SJSA1 (cell line): ENCODE measurements at regions not wholly inside any gene's neighbourhood (a gene's known extent, or its start where the extent isn't known, plus 50 kb on each side); places are given as distances from the start of the nearest gene placed in this dataset.
A peak's percentile ranks its signal among the peaks of the same experiment; 100 is the strongest.

Experiments used
- DNase-seq, 2 experiments: peaks; one replicate each; pipeline ENCODE4 v3.0.0-alpha.2; 2015 to 2020; ENCODE audit warnings: low spot score in 2 of 2, low read depth in 1 of 2
- H3K27ac ChIP-seq: fragments of 250-450 bp; sonication (Bioruptor Pico); 2 replicates; pipeline ENCODE4 v1.5.1; 2020; ENCODE audit warnings: mild to moderate bottlenecking, moderate library complexity
- H3K27me3 ChIP-seq: fragments of 250-450 bp; sonication (Bioruptor Pico); replicated peaks from 2 replicates; pipeline ENCODE4 v1.5.1; 2020; ENCODE audit warnings: mild to moderate bottlenecking, moderate library complexity
- H3K36me3 ChIP-seq: fragments of 250-450 bp; sonication (Bioruptor Pico); 2 replicates; pipeline ENCODE4 v1.5.1; 2020; ENCODE audit warnings: mild to moderate bottlenecking
- H3K4me1 ChIP-seq: fragments of 250-450 bp; sonication (Bioruptor Pico); replicated peaks from 2 replicates; pipeline ENCODE4 v1.6.1; 2021; ENCODE audit warnings: mild to moderate bottlenecking
- H3K4me3 ChIP-seq: fragments of 250-450 bp; sonication (Bioruptor Pico); 2 replicates; pipeline ENCODE4 v1.5.1; 2020; ENCODE audit warnings: mild to moderate bottlenecking
- H3K9me3 ChIP-seq: fragments of 250-450 bp; sonication (Bioruptor Pico); replicated peaks from 2 replicates; pipeline ENCODE4 v1.5.1; 2020; ENCODE audit warnings: mild to moderate bottlenecking

DNA sequence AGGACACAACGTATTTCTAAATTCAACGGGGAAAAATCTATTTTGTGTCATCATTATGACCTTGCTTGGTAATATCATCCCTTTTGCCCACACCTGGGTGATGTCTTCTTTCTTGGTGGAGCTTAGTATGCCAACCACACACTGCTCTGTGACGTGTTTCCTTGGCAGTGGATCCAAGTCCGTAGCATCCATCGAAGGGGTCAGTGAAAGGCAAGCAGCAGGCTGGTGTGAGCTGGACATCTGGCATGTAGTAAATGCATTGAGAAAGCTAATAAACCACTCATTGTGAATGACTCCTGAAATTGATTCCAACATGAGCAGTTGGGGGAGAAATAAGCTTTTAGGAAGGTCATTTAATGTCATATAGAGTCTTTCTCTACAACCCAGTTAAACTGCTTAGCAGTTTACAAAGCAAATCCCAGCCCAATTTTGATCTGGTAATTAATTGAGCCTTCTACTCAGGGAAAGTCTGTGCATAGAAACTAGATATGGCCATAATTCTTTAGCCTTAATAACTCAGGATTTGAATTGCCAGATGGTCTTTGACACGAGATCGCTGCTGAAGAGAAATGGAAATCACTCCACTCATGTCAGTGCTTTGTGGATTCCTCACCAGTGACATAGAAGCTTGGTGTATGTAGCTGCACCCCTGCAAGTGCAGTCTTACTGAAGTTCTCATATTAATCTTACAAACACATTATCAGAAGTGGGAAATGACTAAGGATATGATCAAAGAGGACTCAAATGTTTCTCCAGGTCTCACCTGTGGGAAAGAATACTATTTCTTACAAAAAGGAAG is 494.8 kb downstream of the CMPK2 start:
- H3K9me3 ChIP-seq = peaks cover 4% of the 10 kb centered on the region
- no peak for DNase-seq
- no peak overlapping the region for H3K4me3 ChIP-seq
- H3K4me1 ChIP-seq = peaks cover 4% of the 10 kb centered on the region; the same call in 1 of the 2 replicates
- H3K27ac ChIP-seq = no peak overlapping the region
- H3K36me3 ChIP-seq = no peaks in the 10 kb centered on the region
- H3K27me3 ChIP-seq = no peaks in the 10 kb centered on the region

DNA sequence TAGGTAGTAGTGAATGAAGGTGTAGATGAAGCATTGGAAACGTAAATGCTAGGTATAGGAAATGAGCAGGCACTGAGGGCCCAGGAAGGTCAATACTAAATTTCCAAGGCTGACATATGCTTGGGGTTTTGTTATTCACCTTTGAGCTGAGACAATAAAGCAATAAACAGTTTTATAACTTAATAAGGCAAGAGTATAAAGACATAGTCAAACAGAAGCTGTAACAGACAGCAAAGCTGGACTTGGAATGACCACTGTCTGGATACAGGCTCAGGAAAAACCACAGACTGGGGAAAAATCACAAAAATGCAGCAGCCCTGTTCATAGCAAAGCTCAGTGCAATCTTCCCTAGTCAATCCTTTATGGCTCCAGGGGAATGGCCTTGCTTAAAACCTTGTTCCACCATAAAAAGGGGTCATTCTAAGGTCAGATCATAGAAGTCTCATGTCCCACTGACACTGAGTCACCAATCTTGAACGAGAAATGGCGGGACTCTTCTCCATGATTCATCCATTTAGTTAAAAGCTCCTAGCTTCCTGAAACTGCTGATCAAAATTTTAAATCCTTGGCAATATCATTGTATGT is 493.3 kb downstream of the CMPK2 start:
- peak in 1 of 2 experiments; percentile 26 for DNase-seq
- no peaks in the 10 kb centered on the region for H3K36me3 ChIP-seq
- H3K4me3 ChIP-seq = no peak overlapping the region
- H3K9me3 ChIP-seq = peaks cover 4% of the 10 kb centered on the region
- H3K27me3 ChIP-seq = no peaks in the 10 kb centered on the region
- no peak overlapping the region for H3K27ac ChIP-seq
- H3K4me1 ChIP-seq = peaks cover 4% of the 10 kb centered on the region; the same call in 1 of the 2 replicates

DNA sequence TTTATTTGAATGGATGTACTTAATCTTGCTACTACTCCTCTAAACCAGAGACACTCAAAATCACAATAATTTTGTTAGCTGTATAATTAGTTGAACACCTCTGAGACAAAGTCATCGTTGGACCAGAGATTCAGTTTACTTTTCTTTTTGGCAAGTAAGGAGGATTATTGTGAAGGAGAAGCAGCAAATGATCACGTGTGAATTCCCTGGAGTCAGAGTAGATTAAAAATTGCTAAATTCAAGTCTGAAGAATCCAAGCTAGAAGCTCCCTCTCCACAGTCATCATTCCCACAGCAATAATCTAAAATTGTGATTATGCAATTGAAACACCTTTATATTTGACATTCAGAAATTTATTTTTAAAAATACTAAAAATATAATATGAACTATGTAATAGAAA is 484.4 kb downstream of the CMPK2 start:
- Histone ChIP-seq H3K27ac (no peak overlapping the region), H3K27me3 (no peaks in the 10 kb centered on the region), H3K36me3 (no peaks in the 10 kb centered on the region), H3K4me3 (no peak overlapping the region), H3K9me3 (no peaks in the 10 kb centered on the region), H3K4me1 (no peaks in the 10 kb centered on the region)
- DNase-seq = no peak

DNA sequence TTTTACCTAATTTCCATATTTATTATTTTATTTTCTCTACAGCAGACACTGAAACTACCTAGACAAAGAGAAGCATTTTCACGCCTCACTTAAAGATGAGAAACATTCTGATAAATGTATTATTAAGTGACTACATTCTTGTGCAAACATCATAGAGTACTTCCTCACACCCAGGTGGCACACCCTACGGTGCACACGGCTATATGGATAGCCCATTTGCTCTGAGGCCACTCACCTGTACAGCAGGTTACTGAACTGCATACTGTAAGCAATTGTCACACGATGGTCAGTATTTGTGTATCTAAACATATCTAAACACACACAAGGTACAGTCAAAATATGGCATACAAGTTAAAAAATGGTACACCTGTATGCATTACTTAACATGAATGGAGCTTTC is 481.4 kb downstream of the CMPK2 start:
- no peak for DNase-seq
- H3K27ac ChIP-seq = no peak overlapping the region
- H3K4me1 ChIP-seq = no peaks in the 10 kb centered on the region

DNA sequence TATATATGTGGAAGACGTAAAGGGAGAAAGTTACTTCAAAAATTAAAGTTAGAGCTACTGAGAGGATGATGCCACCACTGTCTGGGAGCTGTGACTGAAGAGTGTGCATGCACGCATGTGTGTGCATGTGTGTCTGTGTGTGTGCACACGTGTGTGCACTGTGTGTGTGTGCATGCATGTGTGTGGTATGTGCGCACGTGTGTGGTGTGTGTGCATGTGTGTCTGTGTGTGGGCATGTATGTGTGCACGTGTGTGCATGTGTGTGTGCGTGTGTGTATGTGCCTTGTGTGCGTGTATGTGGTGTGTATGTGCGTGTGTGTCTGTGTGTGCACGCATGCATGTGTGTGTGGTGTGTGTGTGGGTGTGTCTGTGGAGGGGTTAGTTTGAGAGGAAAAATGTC is 473.4 kb downstream of the CMPK2 start:
- Histone ChIP-seq H3K9me3 (peaks cover 12% of the 10 kb centered on the region; the same call in 1 of the 2 replicates), H3K27ac (no peak overlapping the region), H3K36me3 (no peaks in the 10 kb centered on the region), H3K4me3 (no peak overlapping the region), H3K27me3 (no peaks in the 10 kb centered on the region), H3K4me1 (no peaks in the 10 kb centered on the region)
- DNase-seq = no peak

More for the DNA sequence above, 481.4 kb downstream of the CMPK2 start:
- no peaks in the 10 kb centered on the region for H3K27me3 ChIP-seq
- no peaks in the 10 kb centered on the region for H3K36me3 ChIP-seq
- H3K4me3 ChIP-seq = no peak overlapping the region
- H3K9me3 ChIP-seq = peaks cover 4% of the 10 kb centered on the region

DNA sequence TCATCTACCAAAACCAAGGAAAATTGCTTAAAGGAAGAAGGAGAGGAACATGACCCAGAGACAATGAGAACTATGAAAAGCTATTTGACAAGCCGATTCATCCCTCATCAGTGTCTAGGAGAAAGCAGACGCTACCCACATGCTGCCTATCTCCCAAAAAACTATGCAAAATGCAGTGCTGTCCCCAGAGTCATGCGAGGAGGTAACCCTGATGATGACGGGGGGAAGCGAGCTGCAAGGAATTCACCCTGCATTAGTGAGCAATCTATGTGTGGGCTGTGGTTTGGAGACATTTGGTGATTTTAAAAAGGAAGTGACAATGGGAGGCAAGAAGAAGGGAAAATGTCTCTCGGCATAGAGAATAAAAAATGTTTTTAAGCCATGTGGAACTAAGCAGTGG is 472.7 kb downstream of the CMPK2 start:
- peaks cover 12% of the 10 kb centered on the region; the same call in 1 of the 2 replicates for H3K9me3 ChIP-seq
- DNase-seq = no peak
- no peak overlapping the region for H3K4me3 ChIP-seq
- no peaks in the 10 kb centered on the region for H3K4me1 ChIP-seq
- H3K36me3 ChIP-seq = no peaks in the 10 kb centered on the region
- no peak overlapping the region for H3K27ac ChIP-seq
- H3K27me3 ChIP-seq = no peaks in the 10 kb centered on the region

DNA sequence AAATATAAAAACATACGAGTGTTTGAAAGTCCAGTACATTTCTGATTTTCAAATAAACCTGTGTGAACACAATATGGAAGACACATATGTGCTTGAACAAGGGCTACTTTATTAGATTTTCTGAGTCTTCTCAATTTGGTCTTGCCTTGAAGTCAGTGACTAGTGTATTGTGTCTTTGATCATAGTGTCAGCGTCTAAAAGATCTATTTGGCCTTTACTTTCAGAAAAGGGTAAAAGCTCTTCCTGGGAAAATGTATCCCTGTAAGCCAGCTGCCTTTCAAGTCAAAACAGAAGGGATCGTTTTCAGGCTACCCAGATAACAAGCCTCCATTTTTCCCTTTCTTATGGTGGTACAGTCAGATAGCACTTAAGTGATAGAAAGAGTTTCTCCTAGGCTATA is 471.9 kb downstream of the CMPK2 start:
- Histone ChIP-seq H3K4me1 (no peaks in the 10 kb centered on the region), H3K27me3 (no peaks in the 10 kb centered on the region), H3K9me3 (0 out of 2 replicates have a peak, but pooled peaks cover 12% of the 10 kb centered on the region), H3K36me3 (no peaks in the 10 kb centered on the region), H3K27ac (no peak overlapping the region), H3K4me3 (no peak overlapping the region)
- no peak for DNase-seq

DNA sequence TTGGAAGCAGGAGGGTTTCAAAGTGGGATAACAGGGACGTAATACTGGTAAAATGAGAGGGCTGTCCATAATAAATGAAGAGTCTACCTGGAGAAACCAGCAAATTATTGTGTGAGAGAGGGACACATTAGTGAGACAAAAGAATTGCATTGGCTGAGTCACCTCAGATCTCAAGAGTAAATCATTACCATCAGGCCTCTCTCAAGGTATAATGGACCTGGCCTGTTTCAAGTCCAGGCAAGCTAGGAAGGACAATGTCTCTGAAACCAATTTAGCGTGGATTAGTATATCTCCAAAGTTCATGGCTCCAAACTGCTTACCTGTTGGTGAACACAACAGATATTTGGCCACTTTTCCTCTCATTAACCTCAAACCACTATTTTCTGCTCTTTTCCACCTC is 471.4 kb downstream of the CMPK2 start:
- Histone ChIP-seq H3K4me3 (no peak overlapping the region), H3K4me1 (no peaks in the 10 kb centered on the region), H3K9me3 (0 out of 2 replicates have a peak, but pooled peaks cover 12% of the 10 kb centered on the region), H3K36me3 (no peaks in the 10 kb centered on the region), H3K27me3 (no peaks in the 10 kb centered on the region), H3K27ac (no peak overlapping the region)
- no peak for DNase-seq

DNA sequence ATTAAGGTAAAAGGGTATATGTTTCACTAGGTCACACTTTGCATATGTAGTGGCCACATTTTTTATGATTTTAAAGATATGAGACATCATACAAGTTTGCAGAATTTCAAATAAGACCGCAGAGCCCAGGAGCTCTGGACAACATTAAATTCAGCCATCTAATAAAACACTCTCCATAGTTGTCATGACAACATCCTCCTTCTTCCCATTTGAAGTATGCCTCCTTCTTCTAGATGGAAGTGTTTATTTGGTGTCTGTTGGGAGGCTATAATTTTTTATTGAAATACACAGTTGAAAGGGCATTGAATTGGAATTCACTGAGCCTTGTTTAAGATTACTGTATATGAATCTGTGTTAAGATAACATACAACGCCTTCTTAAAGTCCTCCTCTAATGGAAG is 467.3 kb downstream of the CMPK2 start:
- H3K9me3 ChIP-seq = 0 out of 2 replicates have a peak, but pooled peaks cover 12% of the 10 kb centered on the region
- DNase-seq = no peak
- H3K27ac ChIP-seq = no peak overlapping the region
- H3K4me1 ChIP-seq = no peaks in the 10 kb centered on the region
- H3K27me3 ChIP-seq = no peaks in the 10 kb centered on the region
- no peaks in the 10 kb centered on the region for H3K36me3 ChIP-seq
- no peak overlapping the region for H3K4me3 ChIP-seq

DNA sequence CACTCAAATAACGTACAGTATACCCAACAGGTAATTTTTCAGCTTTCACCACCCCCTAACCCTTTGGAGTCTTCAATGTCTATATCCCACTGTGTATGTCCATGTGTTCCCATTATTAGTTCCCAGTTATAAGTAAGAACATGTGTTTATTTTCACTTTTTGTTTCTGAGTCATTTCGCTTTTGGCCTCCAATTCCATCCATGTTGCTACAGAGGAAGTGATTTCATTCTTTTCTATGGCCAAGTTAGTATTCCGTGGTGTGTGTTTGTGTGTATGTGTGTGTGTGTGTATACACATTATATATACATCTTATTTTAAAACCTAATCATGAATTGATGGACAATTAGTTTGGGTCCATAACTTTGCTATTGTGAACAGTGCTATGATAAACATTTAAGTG is 464.4 kb downstream of the CMPK2 start:
- H3K4me3 ChIP-seq = no peak overlapping the region
- 0 out of 2 replicates have a peak, but pooled peaks cover 7% of the 10 kb centered on the region for H3K9me3 ChIP-seq
- H3K27ac ChIP-seq = no peak overlapping the region
- no peak for DNase-seq
- H3K27me3 ChIP-seq = no peaks in the 10 kb centered on the region
- H3K4me1 ChIP-seq = no peaks in the 10 kb centered on the region
- no peaks in the 10 kb centered on the region for H3K36me3 ChIP-seq

DNA sequence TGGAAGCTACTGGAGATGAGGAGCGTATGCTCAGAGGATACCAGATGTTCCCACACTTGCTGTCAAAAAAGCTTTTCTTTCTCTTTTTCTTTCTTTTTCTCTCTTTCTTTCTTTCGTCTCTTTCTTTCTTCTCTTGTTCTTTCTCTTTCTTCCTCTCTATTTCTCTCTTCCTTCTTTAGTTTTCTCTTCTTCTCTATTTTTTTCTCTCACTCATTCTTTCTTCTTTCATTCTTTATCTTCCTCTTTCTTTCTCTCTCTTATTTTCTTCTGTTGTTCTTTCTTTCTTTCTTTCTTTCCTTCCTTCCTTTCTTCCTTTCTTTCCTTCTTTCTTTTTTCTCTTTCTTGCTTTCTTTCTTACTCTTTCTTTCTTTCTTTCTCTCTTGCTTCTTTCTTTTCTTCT is 457.6 kb downstream of the CMPK2 start:
- Histone ChIP-seq H3K4me3 (no peak overlapping the region), H3K27ac (no peak overlapping the region), H3K4me1 (no peaks in the 10 kb centered on the region), H3K27me3 (no peaks in the 10 kb centered on the region), H3K36me3 (no peaks in the 10 kb centered on the region), H3K9me3 (no peaks in the 10 kb centered on the region; the same call in none of the 2 replicates)
- DNase-seq = no peak

DNA sequence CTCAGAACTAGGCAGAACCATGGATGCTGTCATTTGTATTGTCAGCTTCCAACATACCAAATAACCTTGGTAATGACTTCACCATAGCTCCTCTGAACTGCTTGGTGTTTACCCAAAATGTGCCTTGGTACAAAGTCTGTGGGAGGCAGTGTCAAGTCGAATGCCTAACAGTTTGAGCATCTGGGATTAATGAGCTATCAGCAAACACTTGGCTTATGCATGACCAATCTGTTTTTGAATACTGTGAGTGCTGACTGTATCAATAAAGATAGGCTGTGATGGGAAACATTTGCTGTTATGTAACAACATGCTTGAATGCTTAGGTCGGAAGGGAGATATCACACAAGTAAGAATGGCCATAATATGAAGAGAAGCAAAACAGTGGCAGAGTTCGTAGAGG is 455.4 kb downstream of the CMPK2 start:
- DNase-seq = no peak
- Histone ChIP-seq H3K9me3 (no peaks in the 10 kb centered on the region; the same call in none of the 2 replicates), H3K4me1 (no peaks in the 10 kb centered on the region), H3K4me3 (no peak overlapping the region), H3K27me3 (no peaks in the 10 kb centered on the region), H3K27ac (no peak overlapping the region), H3K36me3 (no peaks in the 10 kb centered on the region)

DNA sequence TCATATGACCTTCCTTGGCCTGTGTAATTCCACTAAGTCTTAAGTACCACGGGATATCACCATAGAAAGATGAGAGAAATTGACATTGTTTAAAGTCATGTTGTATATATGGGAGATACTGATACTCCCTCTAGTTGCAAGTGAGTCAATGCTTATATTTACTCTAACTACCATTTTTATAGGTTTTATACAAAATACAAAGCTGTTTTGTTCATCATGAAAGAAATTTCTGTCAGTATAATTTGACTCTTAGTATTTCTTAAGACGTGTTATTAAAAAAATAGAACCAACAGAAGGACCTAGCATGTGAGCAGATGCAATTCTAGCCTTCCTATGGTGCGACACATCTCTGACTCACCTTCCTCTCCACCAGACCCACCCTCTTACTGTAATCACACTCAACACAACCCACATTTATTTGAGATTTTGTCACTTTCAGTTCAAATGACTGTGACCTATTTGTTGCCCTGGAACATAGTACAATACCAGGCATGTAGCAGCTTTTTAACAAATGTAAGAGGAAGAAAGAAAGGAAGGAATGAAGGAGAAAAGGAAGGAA is 453.1 kb downstream of the CMPK2 start:
- Histone ChIP-seq H3K27me3 (no peaks in the 10 kb centered on the region), H3K36me3 (no peaks in the 10 kb centered on the region), H3K4me3 (no peak overlapping the region), H3K9me3 (no peaks in the 10 kb centered on the region; the same call in none of the 2 replicates), H3K4me1 (no peaks in the 10 kb centered on the region), H3K27ac (no peak overlapping the region)
- no peak for DNase-seq

DNA sequence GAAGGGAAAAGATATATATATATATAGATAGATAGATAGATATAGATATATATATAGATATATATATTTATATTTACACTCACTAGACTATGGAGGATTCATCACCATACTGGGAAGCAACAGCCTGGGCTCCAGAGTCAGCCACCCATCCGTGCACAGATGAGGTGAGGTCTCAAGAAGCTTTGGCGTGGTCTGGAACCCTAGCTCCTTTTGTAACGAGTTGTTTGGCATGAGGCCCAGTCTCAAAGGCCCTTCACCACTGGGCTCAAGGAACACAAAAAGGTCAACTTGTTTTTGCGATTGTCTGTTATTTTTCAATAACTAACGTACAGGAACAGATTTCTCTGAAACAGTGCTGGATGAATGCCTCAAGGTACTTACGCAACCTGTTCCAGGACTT is 448.7 kb downstream of the CMPK2 start:
- DNase-seq = no peak
- Histone ChIP-seq H3K27ac (no peak overlapping the region), H3K9me3 (no peaks in the 10 kb centered on the region; the same call in 1 of the 2 replicates), H3K4me1 (no peaks in the 10 kb centered on the region), H3K36me3 (no peaks in the 10 kb centered on the region), H3K4me3 (no peak overlapping the region), H3K27me3 (no peaks in the 10 kb centered on the region)
